Muscle of arm (tissue), 1 donor: ENCODE measurements at regions not wholly inside any gene's neighbourhood (a gene's known extent, or its start where the extent isn't known, plus 50 kb on each side); places are given as distances from the start of the nearest gene placed in this dataset.
"Not testable (repeated sequence)": the region's sequence is repeated elsewhere in the genome, so short reads cannot be mapped to it uniquely, and the experiment has no call there.

Experiments used
- DNase-seq: peaks from one replicate; pipeline ENCODE4 v3.0.0-alpha.2; 2013

DNA sequence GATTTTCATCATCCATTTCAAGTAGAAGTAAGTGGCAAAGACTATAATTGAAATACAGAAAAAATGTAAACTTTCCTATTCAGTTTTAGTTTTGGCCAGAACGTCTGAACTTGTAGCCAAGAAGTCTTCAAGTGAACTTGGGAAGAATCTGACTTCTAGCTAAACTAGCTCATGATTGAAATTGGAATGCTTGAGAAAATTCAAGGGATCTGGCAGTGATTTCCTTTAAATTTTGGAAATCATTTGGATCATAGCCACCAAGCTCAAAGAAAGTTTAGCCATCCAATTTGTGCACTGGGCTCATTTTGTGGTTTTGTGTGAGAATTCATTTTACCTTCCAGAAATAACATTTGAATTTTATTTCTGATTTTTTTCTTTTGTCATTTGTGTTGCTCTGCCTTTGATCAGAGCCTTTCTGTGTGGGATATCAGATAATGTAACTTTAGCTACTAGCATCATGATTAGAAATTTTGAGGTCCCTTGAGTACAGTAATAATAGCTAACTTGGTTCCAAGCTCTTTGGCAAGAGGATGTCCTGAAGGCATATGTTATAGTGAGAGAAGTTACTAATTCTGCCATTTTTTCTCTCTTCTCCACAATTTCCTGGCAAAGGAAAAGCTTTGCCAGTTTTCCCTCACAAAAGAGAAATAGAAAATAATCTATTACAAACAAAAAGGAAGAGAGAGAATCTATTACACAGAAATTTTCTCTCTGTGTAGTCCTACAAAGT, 2123.7 kb upstream of the RAG2 start:
- peak; percentile 43 for DNase-seq

DNA sequence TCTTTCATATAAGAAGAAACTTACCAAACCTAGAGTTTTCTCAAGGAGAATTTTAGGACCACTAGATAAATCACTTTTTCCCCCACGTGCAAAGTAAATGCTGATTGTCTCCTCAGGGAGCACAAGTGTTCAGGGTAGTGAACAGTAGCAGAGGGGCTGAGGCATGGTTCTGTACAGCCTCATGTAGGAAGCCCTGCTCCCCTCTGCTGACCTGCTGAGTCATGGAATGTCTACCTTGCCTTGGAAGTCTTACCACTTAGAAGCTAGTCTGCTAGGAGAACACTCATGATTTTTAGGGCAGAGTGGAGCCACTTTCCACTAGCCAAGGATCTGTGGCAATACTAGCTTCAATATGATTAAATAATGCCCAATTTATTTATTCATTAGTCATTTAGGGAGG, 2120.6 kb upstream of the RAG2 start:
- no peak for DNase-seq

DNA sequence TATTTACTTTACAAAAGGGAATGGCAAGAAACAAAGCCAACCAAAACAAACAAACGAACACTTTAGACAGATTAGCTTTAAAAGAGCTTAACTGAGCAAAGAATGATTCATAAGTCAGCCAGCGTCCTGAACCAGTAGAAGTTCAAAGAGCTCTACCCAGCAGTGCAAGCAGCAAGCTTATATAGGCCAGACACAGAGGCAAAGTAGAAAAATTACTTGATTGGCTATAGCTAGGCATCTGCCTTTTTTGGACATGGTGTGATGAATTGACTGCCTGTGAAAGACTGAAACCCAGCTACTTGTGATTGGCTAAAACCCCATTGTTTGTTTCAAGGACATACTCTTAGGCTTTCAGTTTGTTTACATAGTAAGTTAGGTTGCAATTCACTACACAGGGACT, 2120.0 kb upstream of the RAG2 start:
- DNase-seq: no peak

DNA sequence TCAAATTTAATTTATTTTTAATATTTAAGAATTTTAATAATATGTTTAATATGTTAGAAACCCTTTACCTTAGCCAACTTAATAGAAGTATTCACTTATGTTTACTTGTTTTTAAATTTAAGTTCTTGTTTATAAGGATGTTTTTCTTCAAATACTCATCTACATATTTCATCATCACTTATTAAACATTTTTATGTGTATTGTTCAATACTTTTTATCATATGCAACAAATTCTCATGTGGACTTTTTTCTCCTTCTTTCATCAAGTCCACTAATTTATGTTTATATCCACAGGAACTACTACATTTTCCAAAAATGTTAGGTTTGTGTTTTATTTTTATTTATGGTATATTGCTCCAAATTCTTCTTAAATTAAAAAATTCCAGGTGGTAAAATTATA, 2113.1 kb upstream of the RAG2 start:
- DNase-seq: no peak

DNA sequence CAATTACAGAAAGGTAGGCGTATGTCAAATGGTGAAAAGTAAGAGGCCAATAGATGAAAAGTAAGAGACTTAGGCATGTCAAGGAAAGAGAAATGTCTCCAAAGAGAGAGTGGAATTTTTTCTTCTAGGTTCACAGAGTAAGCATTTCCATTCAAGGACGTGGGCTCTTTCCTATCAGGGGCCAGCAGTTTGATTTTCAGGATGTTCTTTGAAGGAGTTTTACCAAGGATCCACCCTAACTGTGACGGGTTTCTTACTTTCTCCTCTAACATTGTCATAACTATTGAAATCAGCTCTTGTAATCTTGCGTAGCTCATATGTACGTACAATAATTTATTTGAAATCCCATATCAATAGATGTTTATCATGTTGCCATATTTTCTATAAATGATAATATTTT, 2112.2 kb upstream of the RAG2 start:
- no peak for DNase-seq

GRCh38 chr11:38700111-38700510, 2102.1 kb upstream of the RAG2 start:
- no peak for DNase-seq

- no peak for DNase-seq
Measured at GRCh38 chr11:38693306-38693705, 2095.3 kb upstream of the RAG2 start.

DNA sequence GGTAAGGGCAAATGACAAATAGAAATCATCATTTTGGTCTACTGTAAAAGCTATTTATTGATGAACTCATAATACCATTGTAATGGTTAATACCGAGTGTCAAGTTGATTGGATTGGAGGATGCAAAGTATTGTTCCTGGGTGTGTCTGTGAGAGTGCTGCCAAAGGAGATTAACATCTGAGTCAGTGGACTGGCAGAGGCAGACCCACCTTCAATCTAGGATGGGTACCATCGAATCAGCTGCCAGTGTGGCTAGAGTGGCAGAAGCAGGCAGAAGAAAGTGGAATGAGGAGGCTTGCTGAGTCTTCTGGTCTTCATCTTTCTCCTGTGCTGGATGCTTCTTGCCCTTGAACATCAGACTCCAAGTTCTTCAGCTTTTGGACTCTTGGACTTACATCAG, 2092.2 kb upstream of the RAG2 start:
- not testable (repeated sequence) for DNase-seq

DNA sequence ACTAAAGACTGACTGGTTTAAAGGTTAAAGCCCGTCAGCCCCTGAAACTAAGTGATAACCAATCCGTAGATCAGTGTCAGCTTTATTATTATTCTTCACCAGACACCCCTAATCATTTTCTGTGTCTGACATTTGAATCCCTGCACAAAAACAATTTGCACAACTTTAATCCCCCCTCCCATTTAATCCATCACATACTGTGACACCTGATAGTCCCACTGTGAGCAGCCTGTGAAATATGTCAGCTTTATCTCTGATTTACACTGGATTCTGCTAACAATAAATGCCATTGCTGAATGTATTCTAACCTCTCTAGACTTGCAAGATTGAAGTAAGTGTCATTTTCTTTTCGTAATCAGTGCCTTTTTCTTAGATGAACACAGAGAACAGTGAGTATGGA, 2089.0 kb upstream of the RAG2 start:
- no peak for DNase-seq

GRCh38 chr11:38683484-38683883, 2085.4 kb upstream of the RAG2 start:
- no peak for DNase-seq

- DNase-seq: no peak
Measured at GRCh38 chr11:38680746-38681145, 2082.7 kb upstream of the RAG2 start.

GRCh38 chr11:38680166-38680565, 2082.1 kb upstream of the RAG2 start:
- no peak for DNase-seq

GRCh38 chr11:38672445-38672844, 2074.4 kb upstream of the RAG2 start:
- DNase-seq: no peak

DNA sequence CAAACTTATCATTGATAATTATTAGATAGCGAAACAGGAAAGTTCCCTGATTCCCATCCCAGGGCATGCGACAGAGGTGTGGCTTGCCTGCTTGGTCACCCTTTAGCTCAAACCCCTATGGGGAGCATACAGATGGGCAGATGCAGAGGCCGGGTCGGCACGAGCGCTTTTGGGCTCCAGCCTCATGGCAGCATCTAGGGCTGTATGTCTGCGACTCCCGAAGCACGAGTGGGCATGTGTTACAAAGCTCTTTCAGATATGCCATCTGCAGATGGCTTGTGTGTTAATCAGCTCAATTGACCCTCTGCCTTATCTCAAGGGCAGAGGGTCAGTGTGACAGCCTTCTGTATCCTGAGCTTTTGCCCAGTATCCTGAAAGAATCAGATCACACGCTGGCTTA, 2069.3 kb upstream of the RAG2 start:
- no peak for DNase-seq

- DNase-seq: no peak
Measured at GRCh38 chr11:38648604-38649003, 2050.6 kb upstream of the RAG2 start.

GRCh38 chr11:38646382-38646781, 2048.3 kb upstream of the RAG2 start:
- DNase-seq: peak; percentile 1

- DNase-seq: no peak
Measured at GRCh38 chr11:38640854-38641253, 2042.8 kb upstream of the RAG2 start.

DNA sequence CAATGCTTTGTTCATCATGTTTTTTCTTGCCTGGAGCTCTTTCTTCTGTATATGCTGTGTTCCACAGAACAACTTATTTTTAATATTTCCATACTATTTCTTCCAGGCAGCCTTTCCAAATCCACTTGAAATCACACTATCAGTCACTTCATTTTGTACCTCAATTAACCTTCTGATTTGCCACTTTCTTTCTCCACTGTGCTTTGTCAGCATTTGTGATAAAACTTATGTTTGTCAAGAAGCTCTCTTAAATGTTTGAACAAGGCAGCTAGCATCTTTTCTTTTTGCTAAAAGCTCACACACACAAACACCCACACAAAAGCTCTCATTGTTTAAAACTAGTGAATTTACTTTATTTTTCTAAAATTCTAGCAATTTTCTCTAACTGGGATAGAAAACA, 2014.7 kb upstream of the RAG2 start:
- no peak for DNase-seq

- DNase-seq: not testable (repeated sequence)
Measured at GRCh38 chr11:38601371-38601770, 2003.3 kb upstream of the RAG2 start.

GRCh38 chr11:38598418-38598817, 2000.4 kb upstream of the RAG2 start:
- DNase-seq: no peak

DNA sequence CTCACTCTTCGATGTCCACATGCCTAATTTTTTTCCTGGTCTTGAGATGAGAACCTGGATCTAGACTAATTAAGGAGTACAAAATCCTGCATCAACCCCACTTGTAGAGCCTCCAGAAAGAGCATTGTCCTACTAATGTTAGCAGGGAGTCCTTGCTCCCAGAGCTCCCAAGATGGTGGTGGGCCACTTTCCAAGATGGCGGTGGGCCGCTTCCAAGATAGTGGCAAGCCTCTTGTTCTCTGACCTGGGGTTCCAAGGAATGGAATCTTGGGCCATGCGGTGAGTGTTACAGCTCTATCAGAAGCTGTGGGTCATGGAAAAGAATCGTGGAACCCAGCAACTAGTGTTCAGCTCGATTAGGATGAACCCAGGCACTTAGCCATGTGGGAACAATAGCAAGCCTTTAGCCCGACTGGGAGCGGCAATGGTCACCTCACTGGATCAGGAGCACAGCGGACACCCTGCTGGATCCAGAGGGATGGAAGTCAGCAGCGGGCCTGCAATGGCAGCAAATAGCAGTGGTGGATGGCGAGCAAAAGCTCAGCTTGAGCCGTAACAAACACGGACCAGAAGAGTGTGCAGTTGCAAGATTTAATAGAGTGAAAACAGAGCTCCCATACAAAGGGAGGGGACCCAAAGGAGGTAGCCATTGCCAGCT, 1997.5 kb upstream of the RAG2 start:
- DNase-seq: not testable (repeated sequence)

- DNase-seq: no peak
Measured at GRCh38 chr11:38594895-38595294, 1996.9 kb upstream of the RAG2 start.

DNA sequence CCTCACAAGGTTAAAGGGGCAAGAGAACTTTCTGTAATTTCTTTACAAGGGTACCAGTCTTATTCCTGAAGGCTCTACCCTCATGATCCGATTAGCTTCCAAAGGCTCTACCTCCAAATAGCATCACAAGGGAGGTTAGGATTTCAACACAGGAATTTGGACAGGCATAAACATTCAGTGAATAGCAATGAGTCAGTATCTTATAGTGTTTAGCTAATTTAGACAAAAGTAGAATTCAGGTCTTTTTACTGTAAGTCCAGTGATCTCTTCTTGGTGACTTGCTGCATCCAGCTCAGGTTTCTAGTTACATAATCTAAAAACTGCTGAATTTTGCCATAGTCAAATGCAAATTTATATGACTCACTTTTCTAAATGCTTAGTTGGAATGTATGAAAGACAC, 1995.6 kb upstream of the RAG2 start:
- no peak for DNase-seq

DNA sequence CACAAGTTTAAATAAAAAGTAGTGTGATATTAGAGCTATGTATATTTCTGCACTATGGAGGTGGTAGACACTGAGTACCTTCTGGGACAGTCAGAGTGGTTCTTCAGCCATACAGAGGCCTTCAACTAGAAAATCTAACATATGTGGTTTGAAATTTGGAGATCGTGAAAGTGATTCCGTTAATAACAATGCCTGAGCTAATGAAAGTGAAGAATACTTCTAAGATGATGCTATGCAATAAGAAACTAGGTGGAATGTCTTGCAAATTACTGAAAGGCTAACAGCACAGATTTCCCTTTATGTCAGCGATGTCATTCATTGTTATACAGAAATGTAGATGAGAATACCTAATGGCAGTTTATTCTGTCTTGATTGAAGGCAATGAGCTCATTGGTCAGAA, 1984.7 kb upstream of the RAG2 start:
- DNase-seq: no peak
